ENCODE measurements at regions not wholly inside any gene's neighbourhood (a gene's known extent, or its start where the extent isn't known, plus 50 kb on each side); places are given as distances from the start of the nearest gene placed in this dataset.
"Not testable (repeated sequence)": the region's sequence is repeated elsewhere in the genome, so short reads cannot be mapped to it uniquely, and the experiment has no call there.

DNA sequence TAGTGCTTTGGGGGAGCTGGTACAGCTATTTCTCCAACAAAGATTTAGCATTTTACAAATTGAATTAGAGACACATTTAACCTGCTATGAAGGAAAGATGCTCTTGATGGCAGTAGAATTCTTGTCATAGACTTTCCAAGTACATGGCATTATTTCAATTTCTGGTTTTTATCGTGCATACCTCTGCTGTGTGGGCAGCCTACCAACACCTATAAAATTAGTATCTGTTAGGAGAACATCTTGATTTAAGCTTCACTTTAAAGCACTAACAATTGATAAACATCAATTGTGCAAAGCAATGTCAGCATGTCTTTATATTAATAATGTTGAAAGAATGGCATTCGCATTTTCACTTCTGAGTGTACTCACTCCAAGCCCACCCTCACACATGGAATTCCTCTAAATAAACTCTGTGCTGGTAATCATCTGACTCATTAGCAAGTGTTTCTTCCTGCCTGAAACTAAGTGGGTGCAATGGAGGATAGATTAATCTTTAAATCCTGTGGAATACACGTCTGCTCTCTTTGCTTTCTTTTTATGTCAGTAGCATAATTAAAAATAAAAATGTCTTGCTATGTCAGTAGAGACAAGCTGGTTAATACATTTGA lies 279.8 kb upstream of the MAGEB18 start:
- DNase-seq: peak; percentile 59

DNA sequence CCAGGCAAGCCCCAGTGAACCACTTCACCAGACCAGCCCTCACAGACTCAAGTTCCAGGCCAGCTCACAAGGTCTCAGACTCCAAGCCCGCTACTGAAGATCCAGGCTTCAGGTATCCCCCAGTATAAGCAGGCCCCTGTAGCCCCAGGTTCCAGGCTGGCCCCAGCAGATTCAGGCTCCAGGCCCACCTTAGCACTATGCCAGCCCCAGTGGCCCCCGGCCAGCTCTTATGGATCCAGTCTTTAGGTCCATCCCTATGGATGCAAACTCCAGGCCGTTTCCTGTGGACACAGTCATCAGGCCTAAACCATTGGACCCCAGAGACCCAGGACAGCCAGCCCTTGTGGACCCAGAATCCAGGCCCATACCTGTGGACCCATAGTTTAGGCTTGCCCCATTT lies 277.8 kb upstream of the MAGEB18 start:
- DNase-seq: no peak

DNA sequence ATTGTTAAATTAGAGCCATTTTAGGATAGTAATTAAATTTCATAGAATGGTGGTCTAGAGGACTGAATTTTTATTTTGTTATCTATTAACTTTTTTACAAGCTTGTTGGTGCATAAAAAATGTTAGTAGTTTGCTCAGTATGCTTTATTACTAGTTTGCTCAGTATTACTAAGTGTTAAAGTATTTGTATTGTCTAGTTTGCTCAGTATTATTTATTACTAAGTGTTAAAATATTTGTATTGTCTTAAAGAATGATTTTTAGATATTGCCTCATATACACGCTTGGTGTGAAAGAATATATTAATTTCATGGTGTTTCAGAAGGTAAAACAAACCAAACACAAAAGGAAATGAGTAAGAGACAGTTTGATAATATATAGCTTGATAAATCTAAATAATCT lies 268.4 kb upstream of the MAGEB18 start:
- DNase-seq: peak; percentile 30

DNA sequence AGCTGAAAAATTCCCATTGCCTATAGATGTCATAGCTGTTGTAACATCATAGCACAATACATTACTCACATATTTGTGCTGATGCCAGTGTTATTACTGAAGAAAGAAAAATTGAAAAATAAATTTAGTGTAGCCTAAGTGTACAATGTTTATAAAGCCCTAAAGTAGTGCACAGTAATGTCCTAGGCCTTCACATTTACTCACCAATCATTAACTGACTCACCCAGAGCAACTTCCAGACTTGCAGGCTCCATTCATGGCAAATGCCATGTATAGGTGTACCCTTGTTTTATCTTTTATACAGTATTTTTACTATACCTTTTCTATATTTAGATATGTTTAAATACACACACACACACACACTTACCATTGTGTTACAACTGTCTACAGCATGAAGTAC lies 265.4 kb upstream of the MAGEB18 start:
- no peak for DNase-seq

DNA sequence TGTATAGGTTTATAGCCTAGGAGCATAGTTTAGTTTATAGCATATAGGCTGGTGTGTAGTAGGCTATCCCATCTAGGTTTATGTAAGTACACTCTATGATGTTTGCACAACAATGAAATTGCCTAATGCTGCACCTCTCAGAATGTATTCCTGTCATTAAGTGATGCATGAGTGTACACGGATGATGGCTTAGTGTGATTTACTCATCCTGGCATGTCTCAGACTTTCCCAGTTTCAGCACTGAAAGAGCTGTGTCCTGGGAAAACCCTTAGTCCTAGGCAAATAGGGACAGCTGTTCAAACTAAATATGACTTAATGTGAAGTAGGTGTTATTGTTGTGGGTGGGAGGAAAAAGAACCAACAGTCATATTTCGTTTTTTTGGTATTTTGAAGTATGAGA lies 264.9 kb upstream of the MAGEB18 start:
- DNase-seq: peak; percentile 11

DNA sequence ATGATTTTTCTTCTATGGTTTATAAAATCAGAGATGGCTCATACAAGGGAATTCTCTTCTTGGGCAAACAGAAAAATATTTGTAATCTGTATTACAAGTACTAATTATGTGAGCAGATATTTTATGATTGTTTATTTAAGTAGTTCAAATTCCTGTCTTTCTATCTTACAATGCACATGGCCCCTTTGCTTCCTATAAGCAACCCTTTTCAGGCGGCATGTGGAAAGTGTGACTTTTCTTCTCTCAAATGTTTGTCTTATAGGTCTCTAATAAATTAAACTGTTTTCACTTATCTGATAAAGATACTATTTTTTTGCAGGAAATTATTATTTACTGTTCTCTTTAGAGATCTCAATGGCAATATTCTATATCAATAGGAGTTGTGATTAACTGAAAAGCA lies 259.3 kb upstream of the MAGEB18 start:
- no peak for DNase-seq

DNA sequence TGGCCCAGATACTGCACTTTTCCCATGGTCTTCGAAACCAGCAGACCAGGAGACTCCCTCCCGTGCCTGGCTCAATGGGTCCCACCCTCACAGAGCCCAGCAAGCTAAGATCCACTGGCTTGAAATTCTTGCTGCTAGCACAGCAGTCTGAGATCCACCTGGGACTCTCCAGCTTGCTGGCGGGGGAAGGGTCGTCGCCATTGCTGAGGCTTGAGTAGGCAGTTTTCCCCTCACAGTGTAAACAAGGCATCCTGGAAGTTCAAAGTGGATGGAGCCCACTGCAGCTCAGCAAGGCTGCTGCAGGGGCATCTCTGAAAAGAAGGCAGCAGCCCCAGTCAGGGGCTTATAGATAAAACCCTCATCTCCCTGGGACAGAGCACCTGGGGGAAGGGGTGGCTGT lies 255.6 kb upstream of the MAGEB18 start:
- not testable (repeated sequence) for DNase-seq

DNA sequence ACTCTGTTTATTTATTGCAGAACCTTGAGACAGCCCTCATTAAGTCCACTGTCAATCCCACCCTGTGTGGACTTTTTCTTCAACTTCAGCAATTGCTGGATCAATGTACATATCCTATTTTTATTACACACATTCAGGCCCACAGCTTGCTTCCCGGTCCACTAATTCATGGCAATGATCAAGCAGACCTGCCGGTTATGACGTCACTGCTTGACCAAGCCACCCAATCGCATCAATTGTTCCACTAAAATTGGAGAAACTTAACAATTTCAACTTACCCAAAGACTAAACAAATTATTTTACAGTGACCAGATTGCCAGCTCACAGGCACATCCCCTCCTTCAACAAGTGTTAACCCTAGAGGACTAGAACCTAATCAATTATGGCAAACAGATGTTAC lies 240.4 kb upstream of the MAGEB18 start:
- no peak for DNase-seq

DNA sequence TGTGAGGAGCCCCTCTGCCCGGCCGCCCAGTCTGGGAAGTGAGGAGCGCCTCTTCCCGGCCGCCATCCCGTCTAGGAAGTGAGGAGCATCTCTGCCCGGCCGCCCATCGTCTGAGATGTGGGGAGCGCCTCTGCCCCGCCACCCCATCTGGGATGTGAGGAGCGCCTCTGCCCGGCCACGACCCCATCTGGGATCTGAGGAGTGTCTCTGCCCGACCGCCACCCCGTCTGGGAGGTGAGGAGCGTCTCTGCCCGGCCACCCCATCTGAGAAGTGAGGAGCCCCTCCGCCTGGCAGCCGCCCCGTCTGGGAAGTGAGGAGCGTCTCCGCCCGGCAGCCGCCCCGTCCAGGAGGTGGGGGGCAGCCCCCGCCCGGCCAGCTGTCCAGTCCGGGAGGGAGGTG lies 232.4 kb upstream of the MAGEB18 start:
- DNase-seq: not testable (repeated sequence)

DNA sequence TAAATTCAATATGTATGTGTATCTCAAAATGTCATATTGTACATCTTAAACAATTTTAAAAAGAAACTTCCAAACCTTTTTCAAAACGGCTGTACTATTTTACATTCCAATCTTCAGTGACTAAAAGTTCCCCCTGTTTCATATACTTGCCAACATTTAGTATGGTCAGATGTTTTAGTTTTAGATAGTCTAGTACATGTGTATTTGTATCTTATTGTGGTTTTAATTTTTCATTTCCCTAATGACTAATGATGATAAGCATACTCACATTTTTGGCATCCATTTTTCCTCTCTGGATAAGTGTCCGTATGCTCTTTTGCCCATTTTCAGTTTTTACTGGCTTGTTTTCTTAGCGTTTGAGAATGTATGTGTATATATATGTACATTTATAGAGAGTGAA lies 212.2 kb upstream of the MAGEB18 start:
- no peak for DNase-seq

DNA sequence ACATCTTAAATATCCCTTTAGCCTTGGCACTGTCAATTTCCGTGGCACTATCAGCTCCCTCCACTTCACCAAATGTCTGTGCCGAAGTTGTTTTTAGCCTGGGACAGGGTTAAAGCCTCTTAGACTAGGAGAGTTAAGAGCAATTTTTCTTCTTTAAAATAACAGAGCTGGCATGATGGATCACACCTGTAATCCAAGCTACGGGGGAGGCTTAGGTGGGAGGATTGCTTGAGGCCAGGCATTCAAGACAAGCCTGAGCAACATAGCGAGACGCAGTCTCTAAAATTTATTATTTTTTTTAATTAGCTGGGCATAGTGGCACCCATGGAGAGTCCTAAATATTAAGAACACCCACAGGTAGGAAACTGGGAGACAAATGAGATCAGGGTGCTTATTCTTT lies 209.8 kb upstream of the MAGEB18 start:
- no peak for DNase-seq

DNA sequence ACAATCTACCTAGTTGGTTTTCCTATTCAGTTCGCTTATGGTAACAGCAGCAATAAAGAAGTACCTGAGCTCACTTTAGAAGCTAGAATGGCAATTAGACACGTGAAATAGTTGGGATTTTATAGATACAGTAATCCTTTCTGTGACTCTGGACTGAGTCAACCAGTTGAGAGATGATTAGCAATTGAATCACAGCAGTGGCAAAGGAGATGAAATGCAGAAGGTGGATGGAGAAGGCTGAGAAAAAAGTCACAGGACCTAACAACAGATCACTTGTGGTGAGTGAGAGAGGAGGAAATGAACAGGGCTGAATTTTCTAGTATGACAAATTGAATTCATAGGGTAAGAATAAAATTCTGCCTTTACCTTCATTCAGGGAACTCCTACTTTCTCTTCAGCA lies 197.1 kb upstream of the MAGEB18 start:
- DNase-seq: peak; percentile 13

DNA sequence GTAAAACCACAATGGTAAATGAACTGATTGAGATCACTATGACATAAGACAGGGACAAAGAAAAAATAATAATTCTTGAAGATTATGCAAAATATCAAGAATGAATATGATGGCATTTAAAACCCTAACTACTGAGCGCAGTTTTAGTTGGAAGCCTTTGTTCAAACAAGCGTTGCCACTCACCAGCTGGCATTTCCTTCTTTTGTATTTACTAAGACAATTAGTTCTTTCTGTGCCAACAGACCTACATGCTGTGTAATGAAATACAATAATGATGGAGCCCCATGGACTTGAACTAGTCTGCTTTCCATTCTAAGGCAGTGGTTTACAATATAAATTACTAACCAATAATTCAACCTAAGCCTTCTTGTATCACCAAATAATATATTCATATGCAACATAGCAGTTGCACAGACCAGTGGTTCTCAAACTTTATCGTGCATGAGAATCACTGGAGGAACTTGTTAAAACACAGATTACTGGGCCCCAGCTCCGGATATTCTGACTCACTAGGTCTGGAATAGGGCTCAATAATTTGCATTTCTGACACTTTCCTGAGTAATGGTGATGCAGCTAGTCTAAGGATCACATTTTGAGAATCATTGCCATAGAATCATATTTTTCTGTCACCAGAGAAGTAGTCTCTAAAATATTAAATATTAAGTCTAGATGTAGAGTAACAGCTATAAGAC lies 196.4 kb upstream of the MAGEB18 start:
- no peak for DNase-seq

DNA sequence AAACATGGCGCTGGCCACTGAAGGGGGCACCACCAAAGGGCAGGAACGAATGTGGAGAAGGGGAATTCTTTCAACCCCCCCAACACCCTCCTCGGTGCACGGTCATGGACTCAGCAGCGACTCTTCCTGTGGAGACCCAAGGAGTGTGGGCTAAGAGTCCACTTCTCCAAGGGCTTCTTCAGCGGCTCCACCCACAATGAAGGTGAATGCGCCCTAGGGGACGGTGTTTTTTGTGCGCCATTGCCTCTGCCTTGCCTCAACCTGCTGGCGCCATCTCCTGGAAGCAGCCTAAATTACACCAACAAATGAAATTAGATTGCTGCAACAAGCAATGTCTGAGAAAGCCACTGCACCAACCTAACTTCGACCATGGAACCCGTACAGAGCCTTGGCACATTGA lies 169.2 kb upstream of the MAGEB18 start:
- peak; percentile 0 for DNase-seq

DNA sequence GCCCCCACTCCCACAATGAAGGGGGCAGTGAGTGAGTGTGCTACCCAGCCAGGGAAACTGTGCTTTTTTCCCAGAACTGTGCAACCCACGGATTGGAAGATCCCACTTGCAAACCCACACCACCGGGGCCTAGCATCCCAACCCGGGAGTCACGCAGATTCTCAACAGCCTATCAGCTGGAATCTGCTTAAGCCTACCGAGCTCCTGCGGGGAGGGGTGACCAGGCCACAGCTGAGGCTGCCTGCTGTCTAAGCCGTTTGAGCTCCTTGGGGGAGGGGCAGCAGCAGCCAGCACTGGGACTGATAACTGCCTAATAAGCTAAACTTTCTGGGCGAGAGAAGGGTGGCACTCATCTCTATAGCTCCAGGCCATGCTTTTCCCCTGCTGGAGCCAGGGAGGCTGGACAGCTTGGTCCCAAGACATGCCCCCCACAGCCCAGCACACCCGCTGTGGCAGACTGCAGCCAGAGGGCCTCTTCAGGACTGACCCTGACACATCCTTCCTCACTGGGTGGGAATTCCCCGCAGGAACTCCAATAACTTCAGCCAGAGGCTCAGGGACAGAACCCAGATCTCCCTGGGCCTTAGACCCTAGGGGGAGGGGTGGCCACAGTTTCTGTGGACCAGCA lies 161.3 kb upstream of the MAGEB18 start:
- no peak for DNase-seq

DNA sequence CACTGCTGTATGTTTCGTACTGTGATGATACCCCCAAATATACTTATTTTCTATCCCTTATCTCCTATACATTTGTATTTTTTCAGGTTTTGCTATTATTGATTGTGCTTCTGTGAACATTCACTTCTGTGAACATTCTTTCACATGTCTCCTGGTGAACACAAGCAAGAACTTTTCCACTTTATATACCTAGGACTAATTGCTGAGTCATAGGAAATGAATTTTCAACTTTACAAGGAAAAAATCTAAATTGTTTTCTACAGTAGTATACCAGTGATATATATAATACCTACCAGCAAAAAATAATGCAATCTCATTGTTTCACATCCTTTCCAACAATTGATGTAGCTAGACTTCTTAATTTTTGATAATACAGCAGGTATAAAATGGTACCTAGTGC lies 139.5 kb upstream of the MAGEB18 start:
- no peak for DNase-seq

DNA sequence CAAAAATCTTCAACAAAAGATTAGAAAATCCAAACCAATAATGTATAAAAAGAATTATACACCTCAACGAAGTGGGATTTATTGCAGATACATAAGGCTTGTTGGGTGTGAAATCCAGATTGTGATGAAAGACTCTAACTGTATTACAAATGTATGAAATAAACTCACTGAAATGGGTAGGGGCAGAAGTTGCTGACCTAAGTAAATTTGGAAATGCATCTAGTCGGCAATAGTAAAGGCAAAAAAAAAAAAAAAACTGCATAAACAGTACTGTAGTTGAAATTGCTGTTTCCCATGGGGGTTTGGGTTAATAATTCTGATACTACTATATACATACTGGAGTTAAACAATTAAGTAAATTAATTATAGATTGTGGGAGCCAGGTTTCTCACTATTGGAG lies 130.7 kb upstream of the MAGEB18 start:
- no peak for DNase-seq

DNA sequence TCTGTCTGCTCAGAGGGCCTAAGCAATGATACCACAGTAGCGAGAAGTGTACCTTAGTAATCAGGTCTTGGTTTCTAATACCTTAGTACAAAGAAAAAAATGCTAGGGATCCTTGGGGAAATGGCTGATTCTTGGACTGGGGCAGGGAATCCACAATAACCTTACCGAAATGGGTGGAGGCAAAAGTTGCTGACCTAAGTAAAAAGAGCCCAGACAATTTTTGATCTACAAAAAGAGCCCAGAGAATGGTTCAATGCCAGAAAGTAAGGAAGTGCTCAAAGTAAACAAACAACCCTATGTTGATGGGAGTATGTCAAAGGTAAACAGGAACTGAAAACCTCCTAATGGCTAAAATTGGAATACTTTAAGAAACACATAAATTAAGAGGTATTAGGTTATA lies 130.1 kb upstream of the MAGEB18 start:
- no peak for DNase-seq

DNA sequence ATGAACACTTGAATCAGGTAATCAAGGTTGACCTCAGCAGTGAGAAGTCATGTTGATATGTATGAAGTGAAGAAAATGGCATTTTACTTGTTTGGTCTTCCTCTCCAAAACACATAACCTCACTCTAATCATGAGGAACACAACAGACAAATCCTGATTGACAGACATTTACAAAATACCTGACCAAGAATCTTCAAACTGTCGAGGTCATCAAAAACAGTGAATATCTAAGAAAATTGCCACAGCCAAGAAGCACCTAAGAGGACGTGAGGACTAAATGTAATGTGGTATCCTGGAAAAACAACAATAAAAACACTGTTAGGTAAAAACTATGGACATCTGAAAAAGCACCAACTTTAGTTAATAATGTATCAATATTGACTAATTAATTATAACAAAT lies 129.5 kb upstream of the MAGEB18 start:
- DNase-seq: no peak

DNA sequence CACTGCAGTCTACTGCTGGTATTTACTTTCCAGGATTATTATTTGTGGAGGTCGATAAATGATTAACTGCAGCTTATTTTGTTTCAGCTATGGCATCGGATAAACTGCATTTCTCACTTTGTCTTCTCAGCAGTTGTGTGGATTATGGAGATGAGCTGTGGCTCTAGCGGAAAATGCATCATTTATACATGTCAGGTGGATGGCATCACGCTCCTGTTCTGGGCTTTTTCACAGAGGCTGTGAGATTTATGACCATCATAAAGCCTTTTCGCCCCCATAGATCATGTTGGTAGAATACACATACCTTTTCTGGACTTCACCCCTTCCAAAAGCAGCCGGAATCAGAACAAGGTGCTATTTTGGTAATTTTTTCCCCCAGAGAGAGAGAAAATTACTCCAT lies 118.8 kb upstream of the MAGEB18 start:
- DNase-seq: no peak

DNA sequence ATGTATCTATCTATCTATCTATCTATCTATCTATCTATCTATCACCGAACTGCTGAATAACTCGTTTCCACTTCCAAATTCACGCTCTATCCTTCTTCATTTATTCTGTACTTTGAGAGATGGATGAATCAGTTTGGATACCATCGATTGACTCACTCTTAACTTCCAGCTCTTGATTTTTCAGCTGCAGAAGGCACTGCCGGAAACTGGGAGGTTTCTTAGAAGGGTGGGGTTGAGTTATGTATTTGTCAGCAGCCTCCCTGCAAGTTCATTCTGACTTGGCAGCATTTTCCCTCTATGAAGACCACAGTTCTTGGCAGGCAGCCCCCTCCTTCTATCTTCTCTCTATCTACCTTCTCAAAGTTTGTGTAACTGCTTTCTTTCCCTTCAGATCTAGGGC lies 112.0 kb upstream of the MAGEB18 start:
- no peak for DNase-seq

DNA sequence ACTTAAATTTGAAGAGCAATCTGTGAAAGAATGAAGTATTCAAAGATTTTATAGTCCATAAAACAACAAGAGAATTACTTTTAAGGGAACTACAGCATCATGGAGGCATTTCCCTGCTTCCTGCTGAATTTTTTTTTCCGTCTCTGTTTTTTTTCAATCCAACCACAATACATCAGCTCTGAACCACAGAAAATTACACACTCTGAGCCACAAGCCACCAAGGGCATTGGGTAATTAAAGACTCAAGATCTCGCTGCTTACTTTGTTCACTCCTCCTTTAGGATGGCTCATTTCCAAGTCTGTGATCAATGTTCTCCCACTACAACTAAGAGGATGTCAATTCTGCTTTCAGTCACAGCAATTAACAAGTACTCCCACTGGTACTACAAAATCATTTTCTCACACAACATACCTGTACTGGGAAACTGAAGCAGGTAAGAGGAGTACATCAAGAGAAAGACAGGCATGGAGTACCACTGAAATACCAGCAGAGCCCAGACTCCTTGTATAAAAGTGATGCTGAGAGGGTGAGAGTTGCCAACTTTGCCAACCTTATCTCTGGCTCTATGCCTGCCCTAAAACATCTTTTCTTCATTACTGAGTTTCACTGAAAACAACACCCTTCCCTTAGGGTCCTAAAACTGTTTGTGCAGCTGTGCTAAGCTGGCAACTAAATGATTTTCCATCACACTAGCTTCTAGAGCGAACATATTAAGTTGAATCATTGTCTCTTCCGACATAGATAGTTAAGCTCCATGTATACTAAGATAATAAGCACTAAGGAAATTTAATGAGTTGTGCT lies 105.8 kb upstream of the MAGEB18 start:
- no peak for DNase-seq

DNA sequence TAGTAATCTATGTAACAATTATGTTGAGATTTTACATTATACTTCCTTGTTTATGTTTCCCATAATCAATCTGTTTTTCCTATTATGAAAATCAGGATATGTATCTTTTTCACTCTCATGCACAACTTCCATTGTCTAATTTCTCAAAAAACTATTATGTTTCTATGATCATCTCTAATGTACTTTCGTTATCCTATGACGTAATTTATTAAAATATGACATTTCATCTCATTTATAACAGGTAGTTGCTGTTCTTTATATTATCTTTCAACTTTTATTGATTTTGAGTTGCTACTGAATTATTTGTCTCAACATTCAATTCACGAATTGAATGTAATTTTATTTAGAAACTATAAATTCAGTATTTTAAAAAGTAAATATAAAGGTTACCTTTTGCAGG lies 100.8 kb upstream of the MAGEB18 start:
- DNase-seq: no peak

DNA sequence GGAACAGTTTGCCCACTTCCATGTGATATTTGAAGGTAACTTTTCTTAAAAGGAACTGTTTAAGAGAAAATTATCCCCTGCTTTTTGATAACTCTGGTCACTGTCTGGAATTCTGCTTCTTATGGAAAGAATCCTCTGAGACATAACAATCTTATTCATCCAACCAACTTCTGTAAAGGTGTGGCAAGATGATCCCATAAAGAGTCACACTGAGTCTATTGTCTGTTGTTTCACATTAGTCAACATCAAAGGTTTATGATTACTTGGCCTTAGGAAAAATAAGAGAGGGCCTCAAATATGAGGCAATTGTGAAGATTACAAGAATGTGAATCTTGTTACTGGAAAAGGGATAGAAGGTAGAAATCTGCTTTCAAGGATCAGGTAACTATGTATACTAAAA lies 88.0 kb upstream of the MAGEB18 start:
- no peak for DNase-seq

Data from kidney glomerular epithelial cell (primary cell).